Neural cell (in vitro differentiated cells): ENCODE measurements at regions not wholly inside any gene's neighbourhood (a gene's known extent, or its start where the extent isn't known, plus 50 kb on each side); places are given as distances from the start of the nearest gene placed in this dataset.

Experiments
- H2AFZ ChIP-seq: fragments of 200-600, 300-800 bp; sonication (generic), shearing (Covaris generic); 2 replicates; pipeline ENCODE4 v1.6.0; 2014; ENCODE audit warnings: low read depth, mild to moderate bottlenecking, antibody characterized with exemption, low read length, moderate library complexity
- H3F3A ChIP-seq: fragments of 200-600 bp; shearing (Covaris generic); 2 replicates; pipeline ENCODE4 v1.6.1; 2016; ENCODE audit warnings: mild to moderate bottlenecking, moderate library complexity, mixed read lengths, antibody characterized with exemption, low read length; ENCODE audit not compliant: insufficient read depth, poor library complexity, severe bottlenecking
- H3K27ac ChIP-seq: fragments of 200-600, 300-800 bp; sonication (generic), shearing (Covaris generic); 2 replicates; pipeline ENCODE4 v1.5.1; 2014; ENCODE audit warnings: mild to moderate bottlenecking, low read length, moderate library complexity
- H3K27me3 ChIP-seq: fragments of 300-800, 200-600 bp; sonication (generic), shearing (Covaris generic); 2 replicates; pipeline ENCODE4 v1.6.0; 2014; ENCODE audit warnings: mild to moderate bottlenecking, low read depth, low read length, moderate library complexity; ENCODE audit not compliant: insufficient read depth
- H3K36me3 ChIP-seq: fragments of 300-800, 200-600 bp; sonication (generic), shearing (Covaris generic); 2 replicates; pipeline ENCODE4 v1.5.1; 2014; ENCODE audit warnings: mild to moderate bottlenecking, antibody characterized with exemption, low read length, moderate library complexity; ENCODE audit not compliant: insufficient read depth
- H3K4me2 ChIP-seq: fragments of 300-800, 200-600 bp; sonication (generic), shearing (Covaris generic); 2 replicates; pipeline ENCODE4 v1.6.0; 2014; ENCODE audit warnings: mild to moderate bottlenecking, low read length
- H3K4me3 ChIP-seq: fragments of 300-800, 200-600 bp; sonication (generic), shearing (Covaris generic); 2 replicates; pipeline ENCODE4 v1.5.1; 2014; ENCODE audit warnings: mild to moderate bottlenecking, low read length, moderate library complexity
- H3K79me2 ChIP-seq: fragments of 200-600 bp; shearing (Covaris generic); replicated peaks from 2 replicates; pipeline ENCODE4 v1.6.0; 2014; ENCODE audit warnings: mild to moderate bottlenecking, low read length, moderate library complexity; ENCODE audit not compliant: insufficient read depth
- H3K9ac ChIP-seq: fragments of 300-800, 200-600 bp; sonication (generic), shearing (Covaris generic); 2 replicates; pipeline ENCODE4 v1.6.1; 2016; ENCODE audit warnings: mild to moderate bottlenecking, low read length, mixed read lengths
- H3K9me2 ChIP-seq: fragments of 200-600 bp; shearing (Covaris generic); 2 replicates; pipeline ENCODE4 v1.6.1; 2016; ENCODE audit warnings: mild to moderate bottlenecking, low read length, mixed read lengths; ENCODE audit not compliant: insufficient read depth
- H3K9me3 ChIP-seq: fragments of 200-600, 300-800 bp; sonication (generic), shearing (Covaris generic); 2 replicates; pipeline ENCODE4 v1.6.1; 2016; ENCODE audit warnings: mild to moderate bottlenecking, mixed run types, low read length, moderate library complexity, mixed read lengths
- H4K20me1 ChIP-seq: fragments of 200-600 bp; shearing (Covaris generic); 2 replicates; pipeline ENCODE4 v1.6.1; 2016; ENCODE audit warnings: mild to moderate bottlenecking, mixed run types; ENCODE audit not compliant: insufficient read depth
- CTCF ChIP-seq: fragments of 450-650 bp; IDR thresholded peaks from 2 replicates; pipeline ENCODE4 v1.5.1; 2014; ENCODE audit warnings: antibody characterized with exemption, mild to moderate bottlenecking, moderate library complexity; ENCODE audit not compliant: poor library complexity, severe bottlenecking
- EP300 ChIP-seq: fragments of 450-650 bp; conservative IDR thresholded peaks from 2 replicates; pipeline ENCODE4 v1.6.1; 2014; ENCODE audit warnings: antibody characterized with exemption, mild to moderate bottlenecking, moderate library complexity; ENCODE audit not compliant: poor library complexity, severe bottlenecking
- EZH2 ChIP-seq: fragments of 200-600, 300-800 bp; shearing (Covaris generic), sonication (generic); IDR thresholded peaks from 2 replicates; pipeline ENCODE4 v1.6.1; 2014; ENCODE audit warnings: antibody characterized with exemption, low read length, borderline replicate concordance, mild to moderate bottlenecking; ENCODE audit not compliant: insufficient read depth, poor library complexity, severe bottlenecking
- MXI1 ChIP-seq: fragments of 450-650 bp; conservative IDR thresholded peaks from 2 replicates; pipeline ENCODE4 v1.6.1; 2014; ENCODE audit warnings: antibody characterized with exemption, mild to moderate bottlenecking; ENCODE audit not compliant: poor library complexity, severe bottlenecking
- POLR2AphosphoS5 ChIP-seq: IDR thresholded peaks from 2 replicates; pipeline ENCODE4 v1.6.1; 2012
- RAD21 ChIP-seq: fragments of 450-650 bp; conservative IDR thresholded peaks from 2 replicates; pipeline ENCODE4 v1.6.1; 2014; ENCODE audit warnings: antibody characterized with exemption, mild to moderate bottlenecking, moderate library complexity
- REST ChIP-seq: IDR thresholded peaks from 2 replicates; pipeline ENCODE4 v1.6.1; 2012; ENCODE audit warnings: borderline replicate concordance
- SMC3 ChIP-seq: fragments of 450-650 bp; conservative IDR thresholded peaks from 2 replicates; pipeline ENCODE4 v1.6.1; 2014; ENCODE audit warnings: antibody characterized with exemption, mild to moderate bottlenecking, moderate library complexity; ENCODE audit not compliant: poor library complexity
- TAF1 ChIP-seq: IDR thresholded peaks from 2 replicates; pipeline ENCODE4 v1.6.1; 2012; ENCODE audit warnings: low read depth

GRCh38 chr1:239608469-239608868 lies 222.1 kb downstream of the CHRM3 start (continued):
- TF ChIP-seq MXI1 (no peak), EZH2 (no peak), POLR2AphosphoS5 (no peak)

- Histone ChIP-seq H2AFZ (no peak overlapping the region), H3K27ac (no peak overlapping the region), H3K4me3 (no peak overlapping the region), H4K20me1 (no peaks in the 10 kb centered on the region), H3K9me3 (no peaks in the 10 kb centered on the region), H3K36me3 (no peaks in the 10 kb centered on the region), H3K9me2 (no peaks in the 10 kb centered on the region), H3K4me2 (no peak overlapping the region), H3K9ac (no peak overlapping the region), H3K27me3 (no peaks in the 10 kb centered on the region), H3F3A (no peaks in the 10 kb centered on the region), H3K79me2 (no peaks in the 10 kb centered on the region)
- no peak for TF ChIP-seq POLR2AphosphoS5
- TF ChIP-seq CTCF, result no peak
- no peak for TF ChIP-seq EZH2
- TF ChIP-seq MXI1, result no peak
- no peak for TF ChIP-seq RAD21
- TF ChIP-seq EP300, result no peak
- TF ChIP-seq TAF1, result no peak
- no peak for TF ChIP-seq REST
- no peak for TF ChIP-seq SMC3
Observed at GRCh38 chr1:239612379-239612778, 226.0 kb downstream of the CHRM3 start.

GRCh38 chr1:239616673-239617072 lies 230.3 kb downstream of the CHRM3 start:
- H3K79me2 ChIP-seq, result no peaks in the 10 kb centered on the region
- no peaks in the 10 kb centered on the region for H3F3A ChIP-seq
- no peaks in the 10 kb centered on the region for H3K27me3 ChIP-seq
- no peak overlapping the region for H3K4me2 ChIP-seq
- no peaks in the 10 kb centered on the region for H3K9me2 ChIP-seq
- no peak overlapping the region for H2AFZ ChIP-seq
- H3K9me3 ChIP-seq, result no peaks in the 10 kb centered on the region
- no peaks in the 10 kb centered on the region for H4K20me1 ChIP-seq
- no peaks in the 10 kb centered on the region for H3K36me3 ChIP-seq
- TF ChIP-seq MXI1 (no peak), EZH2 (no peak), SMC3 (no peak), TAF1 (no peak), REST (no peak), POLR2AphosphoS5 (no peak), EP300 (no peak), RAD21 (no peak), CTCF (no peak)
- no peak overlapping the region for H3K27ac ChIP-seq
- H3K4me3 ChIP-seq, result no peak overlapping the region
- H3K9ac ChIP-seq, result no peak overlapping the region
